HG03025 (cell line): ENCODE measurements at regions not wholly inside any gene's neighbourhood (a gene's known extent, or its start where the extent isn't known, plus 50 kb on each side); places are given as distances from the start of the nearest gene placed in this dataset.
"Not testable (repeated sequence)": the region's sequence is repeated elsewhere in the genome, so short reads cannot be mapped to it uniquely, and the experiment has no call there.

Experiments used
- ATAC-seq: cut with Tn5 transposase; IDR thresholded peaks from one replicate; pipeline ENCODE4 v1.9.1; 2021; ENCODE audit warnings: mild to moderate bottlenecking, moderate library complexity; ENCODE audit not compliant: unreplicated experiment, low FRiP score

DNA sequence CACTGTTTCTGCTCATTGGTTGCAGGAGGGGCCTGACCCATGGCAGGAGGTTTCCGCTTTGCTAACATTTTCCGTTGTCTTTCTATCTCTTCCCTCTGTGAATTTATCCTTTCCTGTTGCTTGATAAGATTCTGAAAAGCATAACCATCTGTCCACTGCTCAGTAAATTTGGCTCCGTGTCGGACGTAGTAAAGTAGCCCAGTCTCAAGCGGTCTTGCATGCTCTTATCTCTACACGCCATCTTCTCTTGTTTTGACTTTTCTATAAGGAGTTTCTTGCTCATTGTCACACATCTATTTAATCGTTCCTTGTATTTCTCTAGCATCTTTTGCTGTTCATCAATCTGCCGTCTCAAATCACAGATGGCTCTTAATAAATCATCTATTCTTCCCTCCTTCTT lies 216.3 kb upstream of the CCL2 start:
- not testable (repeated sequence) for ATAC-seq

- not testable (repeated sequence) for ATAC-seq
These were observed 215.9 kb upstream of the CCL2 start for GRCh38 chr17:34039213-34039612.

- not testable (repeated sequence) for ATAC-seq
These were observed 215.1 kb upstream of the CCL2 start for GRCh38 chr17:34039759-34040555.

- ATAC-seq, result no peak
These were observed 209.1 kb upstream of the CCL2 start for GRCh38 chr17:34045990-34046389.

DNA sequence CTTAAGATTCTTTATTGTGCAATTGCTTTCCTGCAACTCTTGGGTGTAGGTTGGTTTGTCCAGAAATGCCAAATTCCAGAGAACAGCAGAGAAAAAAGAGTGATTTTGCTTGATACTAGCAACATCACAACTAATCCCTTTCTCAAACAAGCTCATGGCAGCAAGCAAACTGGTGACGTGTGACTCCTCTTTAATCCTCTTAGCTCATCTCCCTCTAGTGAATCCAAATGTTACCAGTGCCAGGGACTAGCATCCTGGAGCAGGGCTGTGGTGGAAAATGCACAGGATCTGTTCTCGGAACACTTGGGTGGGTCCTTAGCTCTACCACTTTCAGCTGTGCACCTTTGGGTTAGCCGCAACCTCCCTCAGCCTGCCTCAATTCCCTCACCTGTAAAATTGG lies 204.0 kb upstream of the CCL2 start:
- no peak for ATAC-seq

DNA sequence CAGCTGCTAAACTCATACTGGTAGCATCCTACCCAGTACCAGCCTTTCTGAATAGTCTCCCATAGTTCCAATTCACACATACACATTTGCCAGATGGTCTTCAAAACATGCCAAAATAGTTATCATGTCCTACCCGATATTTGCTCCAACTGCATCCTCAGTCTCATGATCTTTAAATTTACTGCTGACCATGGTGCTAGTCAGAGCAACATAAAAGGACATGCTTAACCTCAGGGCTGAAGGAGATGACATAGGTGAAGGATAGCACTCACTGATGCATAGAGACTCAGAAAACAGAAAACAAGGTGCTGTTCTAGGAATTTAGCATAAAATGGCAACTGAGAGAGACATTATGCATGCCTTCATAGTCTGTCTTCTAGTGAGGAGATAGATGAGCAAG lies 200.6 kb upstream of the CCL2 start:
- no peak for ATAC-seq

GRCh38 chr17:34055606-34056005 lies 199.5 kb upstream of the CCL2 start:
- ATAC-seq, result no peak

DNA sequence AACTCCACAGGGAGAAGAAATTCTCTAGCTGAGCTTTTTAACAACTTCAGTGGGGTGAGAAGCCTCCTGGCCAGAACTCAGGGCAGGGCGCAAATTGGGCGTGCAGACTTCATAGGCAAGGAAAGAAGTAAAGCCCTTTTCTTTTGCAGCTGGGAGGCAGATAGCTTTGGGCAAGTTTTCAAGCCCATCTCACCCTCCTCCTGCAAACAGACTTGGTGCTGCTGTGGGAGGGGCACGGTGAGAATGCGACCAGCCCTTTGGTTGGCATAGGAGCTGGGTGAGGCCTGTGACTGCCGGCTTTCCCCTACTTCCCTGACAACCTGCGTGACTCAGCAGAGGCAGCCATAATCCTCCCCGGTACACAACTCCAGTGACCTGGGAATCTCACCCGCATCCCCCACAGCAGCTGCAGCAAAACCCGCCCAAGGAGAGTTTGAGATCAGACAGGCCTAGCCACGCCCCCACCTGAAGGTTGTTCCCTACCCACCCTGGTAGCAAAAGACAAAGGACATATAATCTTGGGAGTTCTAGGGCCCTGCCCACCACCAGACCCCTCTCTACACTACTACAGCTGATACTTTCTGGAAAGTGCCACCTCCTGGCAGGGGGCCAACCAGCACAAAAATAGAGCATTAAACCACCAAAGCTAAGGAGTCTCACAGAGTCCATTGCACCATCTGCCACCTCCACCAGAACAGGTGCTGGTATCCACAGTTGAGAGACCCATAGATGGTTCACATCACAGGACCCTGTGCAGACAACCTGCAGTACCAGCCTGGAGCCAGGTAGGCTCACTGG lies 195.5 kb upstream of the CCL2 start:
- ATAC-seq, result no peak

DNA sequence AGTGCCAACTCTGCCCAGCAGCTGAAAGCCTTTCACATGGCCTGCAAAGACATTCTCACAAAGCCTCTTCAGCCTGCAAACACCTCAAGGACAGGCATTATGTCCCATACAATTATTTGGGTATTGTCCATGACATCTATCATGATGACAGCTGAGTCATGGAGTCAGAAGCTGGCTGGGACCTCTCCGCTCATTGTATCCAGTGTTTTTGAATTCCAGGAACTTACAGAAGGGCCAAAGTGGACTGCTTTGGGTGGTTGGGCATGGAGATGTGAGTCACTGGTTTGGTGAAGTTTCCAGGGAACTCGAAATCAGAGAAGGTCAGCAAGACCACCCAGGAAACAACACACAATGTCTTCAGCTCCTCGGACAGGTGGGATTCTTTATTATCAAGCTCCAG lies 188.6 kb upstream of the CCL2 start:
- no peak for ATAC-seq

- no peak for ATAC-seq
These were observed 188.1 kb upstream of the CCL2 start for GRCh38 chr17:34067011-34067410.

GRCh38 chr17:34068571-34068970 lies 186.5 kb upstream of the CCL2 start:
- ATAC-seq, result no peak

DNA sequence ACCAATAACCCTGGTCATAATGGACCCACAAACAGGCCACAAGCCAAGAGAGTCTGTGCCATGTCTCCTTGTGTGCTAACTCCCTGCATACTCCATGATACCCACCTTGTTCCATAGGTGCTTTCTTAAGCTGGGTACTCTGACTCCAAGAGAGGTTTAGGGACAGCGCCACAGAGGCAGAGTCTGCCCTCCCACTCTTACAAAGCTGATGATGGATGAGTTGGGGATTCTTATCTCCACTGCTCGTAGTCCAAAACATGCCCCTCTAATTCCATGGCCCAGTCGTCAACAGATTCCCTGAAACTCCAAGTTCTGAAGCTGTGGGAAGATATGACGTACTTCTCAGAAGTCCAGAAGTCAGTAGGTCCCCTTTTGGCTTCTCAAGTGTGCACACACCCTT lies 184.4 kb upstream of the CCL2 start:
- no peak for ATAC-seq

GRCh38 chr17:34071886-34072420 lies 183.1 kb upstream of the CCL2 start:
- ATAC-seq, result no peak

GRCh38 chr17:34075076-34075475 lies 180.0 kb upstream of the CCL2 start:
- no peak for ATAC-seq

DNA sequence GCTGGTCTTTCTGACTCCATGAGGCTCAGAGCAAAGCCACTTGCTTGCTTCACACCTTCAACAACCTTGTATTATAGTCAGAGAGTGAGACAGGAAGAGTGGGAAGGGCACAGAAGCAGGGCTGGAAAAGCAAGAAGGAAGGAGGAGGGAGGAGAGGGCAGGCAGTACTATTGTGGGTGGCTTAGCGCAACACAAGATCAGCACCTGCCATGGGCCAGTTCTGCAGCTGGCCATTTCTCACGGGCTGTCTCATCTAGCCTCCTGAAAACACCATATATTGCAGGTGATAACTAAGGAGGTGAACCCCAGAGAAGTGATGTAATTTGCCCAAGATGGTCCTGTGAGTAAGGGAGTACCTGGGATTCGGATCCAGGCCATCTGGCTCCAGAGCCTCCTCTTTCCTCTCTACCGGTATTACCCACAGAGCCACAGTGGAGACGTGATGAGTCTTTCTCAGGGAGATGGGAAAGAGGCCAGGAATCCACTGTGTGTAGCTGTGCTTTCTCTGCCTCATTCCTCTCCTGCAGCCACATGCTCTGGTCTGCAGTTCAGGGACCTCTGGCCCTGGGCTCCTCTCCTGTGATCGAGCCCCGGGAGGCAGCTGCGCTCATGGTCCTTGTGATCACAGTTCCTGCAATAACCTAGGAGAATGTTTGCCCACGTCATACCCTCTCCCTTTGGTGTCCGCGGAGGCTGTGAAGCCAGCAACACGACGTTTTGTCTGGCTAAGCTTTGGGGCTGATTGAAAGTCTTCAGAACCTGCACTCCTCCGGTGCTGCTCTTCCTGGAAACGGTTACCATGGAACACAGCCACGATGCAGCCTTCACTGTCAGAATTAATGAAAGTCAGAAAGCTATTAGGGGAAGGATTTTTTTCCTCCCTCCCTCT lies 178.1 kb upstream of the CCL2 start:
- ATAC-seq, result no peak

- ATAC-seq, result no peak
These were observed 173.8 kb upstream of the CCL2 start for GRCh38 chr17:34081269-34081668.

- ATAC-seq, result no peak
These were observed 172.7 kb upstream of the CCL2 start for GRCh38 chr17:34082404-34082803.

GRCh38 chr17:34089042-34089441 lies 166.0 kb upstream of the CCL2 start:
- not testable (repeated sequence) for ATAC-seq

- ATAC-seq, result no peak
These were observed 164.5 kb upstream of the CCL2 start for GRCh38 chr17:34090593-34090992.

- ATAC-seq, result no peak
These were observed 163.1 kb upstream of the CCL2 start for GRCh38 chr17:34091975-34092374.

GRCh38 chr17:34095106-34095505 lies 160.0 kb upstream of the CCL2 start:
- ATAC-seq, result no peak
